BE2C (cell line): ENCODE measurements at regions not wholly inside any gene's neighbourhood (a gene's known extent, or its start where the extent isn't known, plus 50 kb on each side); places are given as distances from the start of the nearest gene placed in this dataset.

Experiments used
- DNase-seq: peaks from one replicate; pipeline ENCODE4 v3.0.0-alpha.2; 2020
- H3K27me3 ChIP-seq: fragments of 250-450 bp; sonication (Bioruptor Pico); 2 replicates; pipeline ENCODE4 v1.5.1; 2020; ENCODE audit warnings: mild to moderate bottlenecking
- H3K36me3 ChIP-seq: fragments of 250-450 bp; sonication (Bioruptor Pico); 2 replicates; pipeline ENCODE4 v1.5.1; 2020; ENCODE audit warnings: mild to moderate bottlenecking
- H3K4me1 ChIP-seq: fragments of 250-450 bp; sonication (Bioruptor Pico); 2 replicates; pipeline ENCODE4 v1.5.1; 2020
- H3K4me3 ChIP-seq: 2 replicates; pipeline ENCODE4 v1.5.1; 2011; ENCODE audit warnings: low read depth, low read length
- H3K9me3 ChIP-seq: fragments of 250-450 bp; sonication (Bioruptor Pico); 2 replicates; pipeline ENCODE4 v1.5.1; 2020
- TF ChIP-seq, protein P1 (sequence below): IDR thresholded peaks from 2 replicates; pipeline ENCODE4 v1.5.1; 2012; ENCODE audit warnings: mild to moderate bottlenecking, low read depth, low read length

DNA sequence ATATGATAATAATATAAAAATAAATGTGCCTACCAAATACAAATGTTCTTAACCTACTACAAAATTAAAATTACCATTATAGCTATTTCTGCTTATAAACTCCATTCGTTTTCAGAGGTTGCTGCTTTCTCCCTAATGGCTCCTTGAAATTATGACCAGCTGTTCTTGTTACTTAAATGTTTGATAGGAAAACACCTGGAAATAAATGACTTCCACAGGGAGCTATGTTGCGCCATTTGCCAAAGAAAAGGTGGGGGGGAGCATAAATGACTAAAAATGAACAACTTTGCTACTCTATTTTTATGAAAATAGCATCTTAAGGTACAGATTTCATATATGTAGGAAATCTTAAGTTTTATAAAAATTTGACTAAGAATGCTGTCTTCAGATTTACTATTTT is 157.5 kb upstream of the MON1B start:
- Histone ChIP-seq H3K36me3 (no peaks in the 10 kb centered on the region), H3K4me1 (peaks cover 13% of the 10 kb centered on the region), H3K4me3 (no peak overlapping the region), H3K9me3 (no peaks in the 10 kb centered on the region), H3K27me3 (no peaks in the 10 kb centered on the region)
- TF ChIP-seq, protein P1, sequence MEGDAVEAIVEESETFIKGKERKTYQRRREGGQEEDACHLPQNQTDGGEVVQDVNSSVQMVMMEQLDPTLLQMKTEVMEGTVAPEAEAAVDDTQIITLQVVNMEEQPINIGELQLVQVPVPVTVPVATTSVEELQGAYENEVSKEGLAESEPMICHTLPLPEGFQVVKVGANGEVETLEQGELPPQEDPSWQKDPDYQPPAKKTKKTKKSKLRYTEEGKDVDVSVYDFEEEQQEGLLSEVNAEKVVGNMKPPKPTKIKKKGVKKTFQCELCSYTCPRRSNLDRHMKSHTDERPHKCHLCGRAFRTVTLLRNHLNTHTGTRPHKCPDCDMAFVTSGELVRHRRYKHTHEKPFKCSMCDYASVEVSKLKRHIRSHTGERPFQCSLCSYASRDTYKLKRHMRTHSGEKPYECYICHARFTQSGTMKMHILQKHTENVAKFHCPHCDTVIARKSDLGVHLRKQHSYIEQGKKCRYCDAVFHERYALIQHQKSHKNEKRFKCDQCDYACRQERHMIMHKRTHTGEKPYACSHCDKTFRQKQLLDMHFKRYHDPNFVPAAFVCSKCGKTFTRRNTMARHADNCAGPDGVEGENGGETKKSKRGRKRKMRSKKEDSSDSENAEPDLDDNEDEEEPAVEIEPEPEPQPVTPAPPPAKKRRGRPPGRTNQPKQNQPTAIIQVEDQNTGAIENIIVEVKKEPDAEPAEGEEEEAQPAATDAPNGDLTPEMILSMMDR = no peak
- no peak for DNase-seq

GRCh38 chr16:77035361-77035760 is 155.6 kb upstream of the MON1B start:
- no peak for DNase-seq
- TF ChIP-seq, protein P1 = no peak
- Histone ChIP-seq H3K4me3 (no peak overlapping the region), H3K27me3 (no peaks in the 10 kb centered on the region), H3K36me3 (no peaks in the 10 kb centered on the region), H3K9me3 (no peaks in the 10 kb centered on the region), H3K4me1 (peaks cover 10% of the 10 kb centered on the region)

DNA sequence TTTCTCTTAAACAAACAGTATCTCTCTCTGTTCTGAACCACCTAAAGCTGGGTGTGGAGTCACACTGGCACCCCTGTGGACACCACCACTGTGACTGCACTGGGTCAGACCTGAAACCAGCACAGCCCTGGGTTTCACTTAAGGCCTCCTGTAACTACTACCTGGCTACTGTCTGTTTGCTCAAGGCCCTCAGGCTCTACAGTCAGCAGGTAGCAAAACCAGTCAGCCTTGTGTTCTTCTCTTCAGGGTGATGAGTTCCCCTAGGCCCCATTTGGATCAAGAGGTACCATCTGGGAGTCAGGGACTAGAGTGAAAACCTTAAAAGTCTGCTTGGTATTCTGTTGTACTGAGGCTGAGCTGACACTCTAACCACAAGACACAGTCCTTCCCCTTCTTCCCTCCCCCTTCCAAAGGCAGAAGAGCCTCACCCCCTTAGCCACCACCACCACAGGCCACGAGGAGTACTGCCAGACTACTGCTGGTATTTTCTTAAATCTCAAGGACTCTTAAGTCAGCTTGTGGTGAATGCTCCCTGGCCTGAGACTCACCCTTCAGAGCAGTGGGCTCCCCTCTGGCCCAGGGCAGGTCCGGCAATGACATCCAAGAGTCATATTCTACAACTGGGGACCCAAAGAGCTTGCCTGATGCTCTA is 153.2 kb upstream of the MON1B start:
- TF ChIP-seq, protein P1 = no peak
- DNase-seq = no peak
- Histone ChIP-seq H3K4me3 (no peak overlapping the region), H3K27me3 (no peaks in the 10 kb centered on the region), H3K9me3 (no peaks in the 10 kb centered on the region), H3K36me3 (no peaks in the 10 kb centered on the region), H3K4me1 (no peaks in the 10 kb centered on the region)

- H3K9me3 ChIP-seq = no peaks in the 10 kb centered on the region
- TF ChIP-seq, protein P1 = no peak
- no peak overlapping the region for H3K4me3 ChIP-seq
- H3K4me1 ChIP-seq = no peaks in the 10 kb centered on the region
- no peaks in the 10 kb centered on the region for H3K27me3 ChIP-seq
- no peaks in the 10 kb centered on the region for H3K36me3 ChIP-seq
- DNase-seq = no peak
Measured at GRCh38 chr16:77041468-77041867, 149.5 kb upstream of the MON1B start.

DNA sequence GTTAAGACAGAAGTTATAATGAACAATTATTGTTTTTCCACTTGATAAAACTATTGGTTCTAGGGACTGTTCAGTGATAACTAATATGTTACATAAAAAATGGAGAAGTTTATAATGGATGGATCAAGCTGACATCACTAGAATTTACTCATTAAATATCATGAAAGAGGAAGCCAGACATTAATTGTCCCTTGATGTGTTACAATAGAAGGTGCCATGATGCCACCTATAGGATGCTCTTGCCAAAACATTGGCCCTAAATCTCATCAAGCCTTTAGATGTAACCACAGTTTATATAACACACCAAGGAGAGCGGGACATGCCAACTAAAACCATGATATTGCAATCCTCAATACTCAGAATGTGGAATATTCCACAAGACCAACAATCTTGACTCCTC is 147.9 kb upstream of the MON1B start:
- Histone ChIP-seq H3K27me3 (no peaks in the 10 kb centered on the region), H3K9me3 (no peaks in the 10 kb centered on the region), H3K4me3 (no peak overlapping the region), H3K4me1 (no peaks in the 10 kb centered on the region), H3K36me3 (no peaks in the 10 kb centered on the region)
- TF ChIP-seq, protein P1 = peak; percentile 76
- peak; percentile 36 for DNase-seq

- TF ChIP-seq, protein P1 = no peak
- Histone ChIP-seq H3K27me3 (no peaks in the 10 kb centered on the region), H3K36me3 (no peaks in the 10 kb centered on the region), H3K9me3 (no peaks in the 10 kb centered on the region), H3K4me3 (no peak overlapping the region), H3K4me1 (no peaks in the 10 kb centered on the region)
- no peak for DNase-seq
Measured at GRCh38 chr16:77046206-77046605, 144.8 kb upstream of the MON1B start.
